DND-41 (cell line): ENCODE measurements at regions not wholly inside any gene's neighbourhood (a gene's known extent, or its start where the extent isn't known, plus 50 kb on each side); places are given as distances from the start of the nearest gene placed in this dataset.

Experiments
- ATAC-seq: fragments of 200-7000 bp; cut with Tn5 transposase; 3 replicates; pipeline ENCODE4 v1.9.1; 2021; ENCODE audit warnings: low read depth; ENCODE audit not compliant: insufficient read depth
- DNase-seq: peaks from one replicate; pipeline ENCODE4 v3.0.0-alpha.2; 2020
- H2AFZ ChIP-seq: 2 replicates; pipeline ENCODE4 v1.6.0; 2012; ENCODE audit warnings: low read depth, low read length
- H3K27ac ChIP-seq: 2 replicates; pipeline ENCODE4 v1.5.1; 2012; ENCODE audit warnings: low read length, inconsistent platforms
- H3K27me3 ChIP-seq: fragments of 200-600 bp; sonication (generic); 2 replicates; pipeline ENCODE4 v1.6.0; 2012; ENCODE audit warnings: low read length, mild to moderate bottlenecking, inconsistent platforms; ENCODE audit not compliant: insufficient read depth, poor library complexity
- H3K36me3 ChIP-seq: 2 replicates; pipeline ENCODE4 v1.5.1; 2012; ENCODE audit warnings: low read length, inconsistent platforms; ENCODE audit not compliant: insufficient read depth
- H3K4me1 ChIP-seq: 2 replicates; pipeline ENCODE4 v1.5.1; 2012; ENCODE audit warnings: mild to moderate bottlenecking, low read length; ENCODE audit not compliant: insufficient read depth
- H3K4me2 ChIP-seq: 2 replicates; pipeline ENCODE4 v1.6.0; 2012; ENCODE audit warnings: mild to moderate bottlenecking, moderate library complexity, low read length, inconsistent platforms; ENCODE audit not compliant: insufficient read depth
- H3K4me3 ChIP-seq, 2 experiments: fragments of 200-600 bp in 1 of 2; shearing (Covaris generic) in 1 of 2; 2 replicates each; pipeline ENCODE4 v1.5.1; 2012 to 2016; ENCODE audit warnings: inconsistent platforms in 2 of 2, low read length in 2 of 2, mild to moderate bottlenecking in 2 of 2, low read depth in 1 of 2, moderate library complexity in 1 of 2
- H3K79me2 ChIP-seq: 2 replicates; pipeline ENCODE4 v1.6.0; 2012; ENCODE audit warnings: low read length, inconsistent platforms; ENCODE audit not compliant: insufficient read depth
- H3K9ac ChIP-seq: 2 replicates; pipeline ENCODE4 v1.6.0; 2012; ENCODE audit warnings: low read depth, mild to moderate bottlenecking, inconsistent platforms, low read length, moderate library complexity
- H3K9me3 ChIP-seq: 2 replicates; pipeline ENCODE4 v1.5.1; 2012; ENCODE audit warnings: low read length, moderate library complexity, mild to moderate bottlenecking, inconsistent platforms; ENCODE audit not compliant: insufficient read depth, severe bottlenecking
- H4K20me1 ChIP-seq: 2 replicates; pipeline ENCODE4 v1.6.0; 2012; ENCODE audit warnings: low read length; ENCODE audit not compliant: insufficient read depth
- EZH2 ChIP-seq: IDR thresholded peaks from 3 replicates; pipeline ENCODE4 v1.6.1; 2012; ENCODE audit warnings: borderline replicate concordance, low read depth, mild to moderate bottlenecking, moderate library complexity, low read length, inconsistent platforms; ENCODE audit not compliant: severe bottlenecking
- TF ChIP-seq, protein P1 (sequence below): IDR thresholded peaks from 2 replicates; pipeline ENCODE4 v1.5.1; 2012; ENCODE audit warnings: borderline replicate concordance, low read length, moderate library complexity, mild to moderate bottlenecking; ENCODE audit not compliant: poor library complexity, severe bottlenecking; ENCODE audit errors: extremely low read depth

DNA sequence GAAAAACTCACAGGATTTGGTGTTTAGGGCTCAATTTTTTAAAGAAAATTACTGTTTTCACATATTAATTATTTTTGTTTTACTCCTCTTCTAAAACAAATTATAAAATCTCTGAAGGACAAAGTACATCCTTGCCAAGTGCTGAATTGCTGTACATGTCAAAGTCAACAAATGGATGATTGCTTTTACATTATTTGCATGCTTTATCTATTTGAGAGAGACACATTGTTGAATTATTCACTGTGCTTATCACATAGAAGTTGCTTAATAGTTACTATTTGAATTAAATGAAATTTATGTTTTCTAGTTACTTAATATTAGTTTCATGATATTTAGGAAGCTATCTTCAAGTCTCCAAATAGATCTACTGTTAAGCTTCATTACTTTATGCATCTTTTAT, 318.6 kb upstream of the PTCHD4 start:
- H3K9ac ChIP-seq: no peak overlapping the region
- H3K27ac ChIP-seq: no peak overlapping the region
- H4K20me1 ChIP-seq: no peaks in the 10 kb centered on the region
- H3K4me1 ChIP-seq: no peaks in the 10 kb centered on the region
- no peak overlapping the region for H3K4me3 ChIP-seq
- no peaks in the 10 kb centered on the region for H3K9me3 ChIP-seq
- no peak overlapping the region for H2AFZ ChIP-seq
- no peak for ATAC-seq
- no peaks in the 10 kb centered on the region for H3K36me3 ChIP-seq
- no peak overlapping the region for H3K4me2 ChIP-seq
- no peak for TF ChIP-seq EZH2
- TF ChIP-seq, protein P1, sequence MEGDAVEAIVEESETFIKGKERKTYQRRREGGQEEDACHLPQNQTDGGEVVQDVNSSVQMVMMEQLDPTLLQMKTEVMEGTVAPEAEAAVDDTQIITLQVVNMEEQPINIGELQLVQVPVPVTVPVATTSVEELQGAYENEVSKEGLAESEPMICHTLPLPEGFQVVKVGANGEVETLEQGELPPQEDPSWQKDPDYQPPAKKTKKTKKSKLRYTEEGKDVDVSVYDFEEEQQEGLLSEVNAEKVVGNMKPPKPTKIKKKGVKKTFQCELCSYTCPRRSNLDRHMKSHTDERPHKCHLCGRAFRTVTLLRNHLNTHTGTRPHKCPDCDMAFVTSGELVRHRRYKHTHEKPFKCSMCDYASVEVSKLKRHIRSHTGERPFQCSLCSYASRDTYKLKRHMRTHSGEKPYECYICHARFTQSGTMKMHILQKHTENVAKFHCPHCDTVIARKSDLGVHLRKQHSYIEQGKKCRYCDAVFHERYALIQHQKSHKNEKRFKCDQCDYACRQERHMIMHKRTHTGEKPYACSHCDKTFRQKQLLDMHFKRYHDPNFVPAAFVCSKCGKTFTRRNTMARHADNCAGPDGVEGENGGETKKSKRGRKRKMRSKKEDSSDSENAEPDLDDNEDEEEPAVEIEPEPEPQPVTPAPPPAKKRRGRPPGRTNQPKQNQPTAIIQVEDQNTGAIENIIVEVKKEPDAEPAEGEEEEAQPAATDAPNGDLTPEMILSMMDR: no peak
- no peak for DNase-seq
- H3K79me2 ChIP-seq: no peaks in the 10 kb centered on the region
- H3K27me3 ChIP-seq: no peaks in the 10 kb centered on the region

- no peaks in the 10 kb centered on the region for H3K36me3 ChIP-seq
- no peak for DNase-seq
- H4K20me1 ChIP-seq: no peaks in the 10 kb centered on the region
- H2AFZ ChIP-seq: no peak overlapping the region
- no peaks in the 10 kb centered on the region for H3K79me2 ChIP-seq
- ATAC-seq: no peak
- H3K4me1 ChIP-seq: no peaks in the 10 kb centered on the region
- H3K9me3 ChIP-seq: no peaks in the 10 kb centered on the region
- no peak overlapping the region for H3K27ac ChIP-seq
- H3K4me2 ChIP-seq: no peak overlapping the region
- no peak overlapping the region for H3K9ac ChIP-seq
- TF ChIP-seq, protein P1: no peak
- no peak for TF ChIP-seq EZH2
- H3K4me3 ChIP-seq: no peak overlapping the region
- H3K27me3 ChIP-seq: no peaks in the 10 kb centered on the region
Measured at GRCh38 chr6:48429021-48429420, 318.0 kb upstream of the PTCHD4 start.

- Histone ChIP-seq H3K27ac (no peak overlapping the region), H3K4me3 (no peak overlapping the region), H3K9me3 (peaks cover 6% of the 10 kb centered on the region), H3K27me3 (no peaks in the 10 kb centered on the region), H3K4me2 (no peak overlapping the region), H3K36me3 (no peaks in the 10 kb centered on the region), H3K9ac (no peak overlapping the region), H4K20me1 (no peaks in the 10 kb centered on the region), H3K4me1 (no peaks in the 10 kb centered on the region), H2AFZ (no peak overlapping the region), H3K79me2 (no peaks in the 10 kb centered on the region)
- TF ChIP-seq EZH2: no peak
- TF ChIP-seq, protein P1: no peak
- no peak for DNase-seq
- ATAC-seq: no peak
Measured at GRCh38 chr6:48426636-48427035, 315.6 kb upstream of the PTCHD4 start.
